ENCODE measurements at regions not wholly inside any gene's neighbourhood (a gene's known extent, or its start where the extent isn't known, plus 50 kb on each side); places are given as distances from the start of the nearest gene placed in this dataset.

DNA sequence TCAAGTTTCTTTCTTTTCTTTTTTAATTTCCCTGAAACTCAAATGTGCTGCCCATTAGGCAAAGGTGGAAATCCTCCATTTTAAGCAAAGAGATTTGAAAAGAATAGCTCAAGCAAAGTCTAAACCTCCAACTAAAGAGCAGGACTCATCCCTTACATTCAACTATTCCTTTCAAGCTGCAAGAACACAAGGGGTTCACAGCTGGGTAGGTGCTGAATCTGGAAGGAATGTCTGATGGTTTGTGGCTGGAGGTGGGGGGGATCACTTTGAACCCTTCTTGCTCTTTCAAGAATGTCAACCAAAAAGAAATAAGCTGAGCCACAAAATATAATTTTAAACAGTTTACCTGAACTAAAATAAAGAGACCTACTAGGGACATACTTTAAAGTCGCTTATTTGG lies 375.7 kb upstream of the CDH10 start:
- TF ChIP-seq, protein P1, sequence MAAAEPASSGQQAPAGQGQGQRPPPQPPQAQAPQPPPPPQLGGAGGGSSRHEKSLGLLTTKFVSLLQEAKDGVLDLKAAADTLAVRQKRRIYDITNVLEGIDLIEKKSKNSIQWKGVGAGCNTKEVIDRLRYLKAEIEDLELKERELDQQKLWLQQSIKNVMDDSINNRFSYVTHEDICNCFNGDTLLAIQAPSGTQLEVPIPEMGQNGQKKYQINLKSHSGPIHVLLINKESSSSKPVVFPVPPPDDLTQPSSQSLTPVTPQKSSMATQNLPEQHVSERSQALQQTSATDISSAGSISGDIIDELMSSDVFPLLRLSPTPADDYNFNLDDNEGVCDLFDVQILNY (CRISPR knock-in tag; IDR thresholded peaks at IDR 0.05), result no peak
- TF ChIP-seq, protein P2, sequence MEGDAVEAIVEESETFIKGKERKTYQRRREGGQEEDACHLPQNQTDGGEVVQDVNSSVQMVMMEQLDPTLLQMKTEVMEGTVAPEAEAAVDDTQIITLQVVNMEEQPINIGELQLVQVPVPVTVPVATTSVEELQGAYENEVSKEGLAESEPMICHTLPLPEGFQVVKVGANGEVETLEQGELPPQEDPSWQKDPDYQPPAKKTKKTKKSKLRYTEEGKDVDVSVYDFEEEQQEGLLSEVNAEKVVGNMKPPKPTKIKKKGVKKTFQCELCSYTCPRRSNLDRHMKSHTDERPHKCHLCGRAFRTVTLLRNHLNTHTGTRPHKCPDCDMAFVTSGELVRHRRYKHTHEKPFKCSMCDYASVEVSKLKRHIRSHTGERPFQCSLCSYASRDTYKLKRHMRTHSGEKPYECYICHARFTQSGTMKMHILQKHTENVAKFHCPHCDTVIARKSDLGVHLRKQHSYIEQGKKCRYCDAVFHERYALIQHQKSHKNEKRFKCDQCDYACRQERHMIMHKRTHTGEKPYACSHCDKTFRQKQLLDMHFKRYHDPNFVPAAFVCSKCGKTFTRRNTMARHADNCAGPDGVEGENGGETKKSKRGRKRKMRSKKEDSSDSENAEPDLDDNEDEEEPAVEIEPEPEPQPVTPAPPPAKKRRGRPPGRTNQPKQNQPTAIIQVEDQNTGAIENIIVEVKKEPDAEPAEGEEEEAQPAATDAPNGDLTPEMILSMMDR (IDR thresholded peaks at IDR 0.05), result no peak
- TF ChIP-seq JUN (CRISPR knock-in tag; IDR thresholded peaks at IDR 0.05), result no peak
- TF ChIP-seq, protein P3, sequence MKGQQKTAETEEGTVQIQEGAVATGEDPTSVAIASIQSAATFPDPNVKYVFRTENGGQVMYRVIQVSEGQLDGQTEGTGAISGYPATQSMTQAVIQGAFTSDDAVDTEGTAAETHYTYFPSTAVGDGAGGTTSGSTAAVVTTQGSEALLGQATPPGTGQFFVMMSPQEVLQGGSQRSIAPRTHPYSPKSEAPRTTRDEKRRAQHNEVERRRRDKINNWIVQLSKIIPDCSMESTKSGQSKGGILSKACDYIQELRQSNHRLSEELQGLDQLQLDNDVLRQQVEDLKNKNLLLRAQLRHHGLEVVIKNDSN (CRISPR knock-in tag; IDR thresholded peaks at IDR 0.05), result no peak
- no peak for TF ChIP-seq PRRX2 (CRISPR knock-in tag; IDR thresholded peaks at IDR 0.05)
- TF ChIP-seq TEAD4 (CRISPR knock-in tag; IDR thresholded peaks at IDR 0.05), result no peak
- TF ChIP-seq, protein P4, sequence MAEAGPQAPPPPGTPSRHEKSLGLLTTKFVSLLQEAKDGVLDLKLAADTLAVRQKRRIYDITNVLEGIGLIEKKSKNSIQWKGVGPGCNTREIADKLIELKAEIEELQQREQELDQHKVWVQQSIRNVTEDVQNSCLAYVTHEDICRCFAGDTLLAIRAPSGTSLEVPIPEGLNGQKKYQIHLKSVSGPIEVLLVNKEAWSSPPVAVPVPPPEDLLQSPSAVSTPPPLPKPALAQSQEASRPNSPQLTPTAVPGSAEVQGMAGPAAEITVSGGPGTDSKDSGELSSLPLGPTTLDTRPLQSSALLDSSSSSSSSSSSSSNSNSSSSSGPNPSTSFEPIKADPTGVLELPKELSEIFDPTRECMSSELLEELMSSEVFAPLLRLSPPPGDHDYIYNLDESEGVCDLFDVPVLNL (CRISPR knock-in tag; IDR thresholded peaks at IDR 0.05; ENCODE audit: borderline replicate concordance, low read depth), result no peak
- TF ChIP-seq IRF2 (CRISPR knock-in tag; IDR thresholded peaks at IDR 0.05; ENCODE audit: borderline replicate concordance, low read depth), result no peak
- TF ChIP-seq, protein P5, sequence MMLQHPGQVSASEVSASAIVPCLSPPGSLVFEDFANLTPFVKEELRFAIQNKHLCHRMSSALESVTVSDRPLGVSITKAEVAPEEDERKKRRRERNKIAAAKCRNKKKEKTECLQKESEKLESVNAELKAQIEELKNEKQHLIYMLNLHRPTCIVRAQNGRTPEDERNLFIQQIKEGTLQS (CRISPR knock-in tag; conservative IDR thresholded peaks at IDR 0.05), result no peak
- TF ChIP-seq NR1H2 (CRISPR knock-in tag; IDR thresholded peaks at IDR 0.05), result no peak

All from WTC11 (cell line).